ENCODE measurements at regions not wholly inside any gene's neighbourhood (a gene's known extent, or its start where the extent isn't known, plus 50 kb on each side); places are given as distances from the start of the nearest gene placed in this dataset.
A peak's percentile ranks its signal among the peaks of the same experiment; 100 is the strongest.

- no peaks in the 10 kb centered on the region for H3K27me3 ChIP-seq
- H3K27ac ChIP-seq = no peak overlapping the region
- H3K36me3 ChIP-seq = no peaks in the 10 kb centered on the region
- no peak overlapping the region for H3K4me3 ChIP-seq
- TF ChIP-seq CTCF (IDR thresholded peaks at IDR 0.05) = no peak
- no peak for TF ChIP-seq EP300 (IDR thresholded peaks at IDR 0.05)
- no peak for TF ChIP-seq POLR2A (IDR thresholded peaks at IDR 0.05)
- no peaks in the 10 kb centered on the region for H3K9me3 ChIP-seq
- no peaks in the 10 kb centered on the region for H3K4me1 ChIP-seq
- WGBS, 2 donors = 94% methylated on average over 1 of the region's 1 CpG
- DNase-seq (ENCODE audit: low spot score in 2 of 2) = no peak
Observed at GRCh38 chr15:35596285-35596684, 50.3 kb upstream of the DPH6 start.

GRCh38 chr15:35602836-35603235 is 56.9 kb upstream of the DPH6 start:
- TF ChIP-seq CTCF (IDR thresholded peaks at IDR 0.05) (no peak), POLR2A (IDR thresholded peaks at IDR 0.05) (no peak), EP300 (IDR thresholded peaks at IDR 0.05) (no peak)
- Histone ChIP-seq H3K4me1 (peaks cover 0 to 4% (median 0%) of the 10 kb centered on the region in 4 donors), H3K27ac (no peak overlapping the region), H3K9me3 (no peaks in the 10 kb centered on the region), H3K27me3 (no peaks in the 10 kb centered on the region), H3K4me3 (no peak overlapping the region), H3K36me3 (no peaks in the 10 kb centered on the region)
- no peak for DNase-seq (ENCODE audit: low spot score in 2 of 2)
- 84 to 91% methylated on average over 3 of the region's 3 CpGs for WGBS, 2 donors

- no peak for DNase-seq (ENCODE audit: low spot score in 2 of 2)
- H3K9me3 ChIP-seq = no peaks in the 10 kb centered on the region
- peaks cover 0 to 4% (median 0%) of the 10 kb centered on the region in 4 donors for H3K4me1 ChIP-seq
- no peaks in the 10 kb centered on the region for H3K27me3 ChIP-seq
- no peaks in the 10 kb centered on the region for H3K36me3 ChIP-seq
- TF ChIP-seq POLR2A (IDR thresholded peaks at IDR 0.05) (no peak), CTCF (IDR thresholded peaks at IDR 0.05) (no peak), EP300 (IDR thresholded peaks at IDR 0.05) (no peak)
- peak overlapping the region in 2 of 4 donors; percentile 25 to 44 for H3K27ac ChIP-seq
- no peak overlapping the region for H3K4me3 ChIP-seq
- 68 to 72% methylated on average over 2 of the region's 2 CpGs for WGBS, 2 donors
Observed at GRCh38 chr15:35603301-35603700, 57.3 kb upstream of the DPH6 start.

GRCh38 chr15:35603856-35604255 is 57.9 kb upstream of the DPH6 start:
- Histone ChIP-seq H3K9me3 (no peaks in the 10 kb centered on the region), H3K27ac (peak overlapping the region in 2 of 4 donors; percentile 25 to 44), H3K36me3 (no peaks in the 10 kb centered on the region), H3K4me3 (no peak overlapping the region), H3K4me1 (peaks cover 0 to 4% (median 0%) of the 10 kb centered on the region in 4 donors), H3K27me3 (no peaks in the 10 kb centered on the region)
- DNase-seq (ENCODE audit: low spot score in 2 of 2) = no peak
- TF ChIP-seq POLR2A (IDR thresholded peaks at IDR 0.05) = no peak
- no peak for TF ChIP-seq CTCF (IDR thresholded peaks at IDR 0.05)
- TF ChIP-seq EP300 (IDR thresholded peaks at IDR 0.05) = no peak

- H3K4me1 ChIP-seq = peaks cover 0 to 4% (median 0%) of the 10 kb centered on the region in 4 donors
- no peak for DNase-seq (ENCODE audit: low spot score in 2 of 2)
- TF ChIP-seq POLR2A (IDR thresholded peaks at IDR 0.05) = no peak
- no peak for TF ChIP-seq CTCF (IDR thresholded peaks at IDR 0.05)
- TF ChIP-seq EP300 (IDR thresholded peaks at IDR 0.05) = no peak
- peak overlapping the region in 2 of 4 donors; percentile 1 to 42 for H3K27ac ChIP-seq
- H3K36me3 ChIP-seq = no peaks in the 10 kb centered on the region
- no peaks in the 10 kb centered on the region for H3K27me3 ChIP-seq
- 71 to 88% methylated on average over 2 of the region's 2 CpGs for WGBS, 2 donors
- H3K4me3 ChIP-seq = no peak overlapping the region
- peaks cover 0 to 4% (median 0%) of the 10 kb centered on the region in 4 donors for H3K9me3 ChIP-seq
Observed at GRCh38 chr15:35605764-35606449, 59.9 kb upstream of the DPH6 start.

Data from tibial nerve (tissue), 4 donors.